Endodermal cell (in vitro differentiated cells): ENCODE measurements at regions not wholly inside any gene's neighbourhood (a gene's known extent, or its start where the extent isn't known, plus 50 kb on each side); places are given as distances from the start of the nearest gene placed in this dataset.

Experiments used
- DNase-seq: peaks from one replicate; pipeline ENCODE4 v3.0.0-alpha.2; 2017
- H3K27ac ChIP-seq: 2 replicates; pipeline ENCODE4 v1.5.1; 2013; ENCODE audit warnings: mild to moderate bottlenecking, low read depth, low read length, moderate library complexity
- H3K27me3 ChIP-seq: 2 replicates; pipeline ENCODE4 v1.6.1; 2013; ENCODE audit warnings: mild to moderate bottlenecking, low read length, moderate library complexity; ENCODE audit not compliant: insufficient read depth, control insufficient read depth, poor library complexity, severe bottlenecking
- H3K36me3 ChIP-seq: 2 replicates; pipeline ENCODE4 v1.7.0; 2013; ENCODE audit warnings: mild to moderate bottlenecking, low read length, moderate library complexity; ENCODE audit not compliant: control insufficient read depth, insufficient read depth
- H3K4me1 ChIP-seq: one replicate; pipeline ENCODE4 v1.7.0; 2013; ENCODE audit warnings: low read length; ENCODE audit not compliant: control insufficient read depth, insufficient read depth
- H3K4me3 ChIP-seq: 2 replicates; pipeline ENCODE4 v1.5.1; 2013; ENCODE audit warnings: mild to moderate bottlenecking, low read length, moderate library complexity
- H3K9ac ChIP-seq: 2 replicates; pipeline ENCODE4 v1.6.1; 2013; ENCODE audit warnings: mild to moderate bottlenecking, low read length, moderate library complexity; ENCODE audit not compliant: poor library complexity, severe bottlenecking; ENCODE audit errors: extremely low read depth
- H3K9me3 ChIP-seq: 2 replicates; pipeline ENCODE4 v1.6.1; 2013; ENCODE audit warnings: mild to moderate bottlenecking, low read length, moderate library complexity; ENCODE audit not compliant: control insufficient read depth
- H3K27ac Mint-ChIP-seq: 2 replicates; pipeline ENCODE4 v1.8.0; 2020; ENCODE audit warnings: mixed read lengths
- H3K27me3 Mint-ChIP-seq: 2 replicates; pipeline ENCODE4 v1.8.0; 2021; ENCODE audit warnings: mild to moderate bottlenecking, mixed read lengths; ENCODE audit not compliant: insufficient read depth
- H3K36me3 Mint-ChIP-seq: 2 replicates; pipeline ENCODE4 v1.8.0; 2020; ENCODE audit warnings: low read depth, mixed read lengths
- H3K4me1 Mint-ChIP-seq: 2 replicates; pipeline ENCODE4 v1.8.0; 2020; ENCODE audit warnings: mixed read lengths
- H3K4me3 Mint-ChIP-seq: 2 replicates; pipeline ENCODE4 v1.8.0; 2020; ENCODE audit warnings: mild to moderate bottlenecking, moderate library complexity, mixed read lengths
- H3K9me3 Mint-ChIP-seq: 2 replicates; pipeline ENCODE4 v1.8.0; 2020; ENCODE audit warnings: mild to moderate bottlenecking, mixed read lengths
- CTCF ChIP-seq: fragments of 200-600 bp; sonication (generic); conservative IDR thresholded peaks from 2 replicates; pipeline ENCODE4 v1.5.0; 2021; ENCODE audit warnings: antibody characterized with exemption, mild to moderate bottlenecking
- WGBS, 2 experiments: methylation state at CpG; one replicate each; pipeline versions ENCODE4 v1.1.5 to v1.1.7; 2013; ENCODE audit warnings: missing lambda C conversion rate in 2 of 2, mixed read lengths in 1 of 2; ENCODE audit not compliant: insufficient coverage in 1 of 2, insufficient read length in 1 of 2; 5-methylcytosine and 5-hydroxymethylcytosine counted together

- Mint-ChIP-seq H3K4me1 (peaks cover 22% of the 10 kb centered on the region), H3K27me3 (no peaks in the 10 kb centered on the region), H3K36me3 (no peaks in the 10 kb centered on the region), H3K9me3 (no peaks in the 10 kb centered on the region), H3K27ac (no peak overlapping the region), H3K4me3 (no peak overlapping the region)
- Histone ChIP-seq H3K9ac (no peak overlapping the region), H3K4me3 (no peak overlapping the region), H3K36me3 (no peaks in the 10 kb centered on the region), H3K27me3 (no peaks in the 10 kb centered on the region), H3K27ac (no peak overlapping the region), H3K4me1 (peaks cover 7% of the 10 kb centered on the region), H3K9me3 (no peaks in the 10 kb centered on the region)
- TF ChIP-seq CTCF: no peak
- 61 to 82% methylated on average over 3 to 5 of the region's 5 CpGs for WGBS, 2 experiments
- no peak for DNase-seq
Observed at GRCh38 chr17:20924306-20924705, 118.5 kb downstream of the USP22 start.

GRCh38 chr17:20925091-20925490 lies 117.7 kb downstream of the USP22 start:
- Histone ChIP-seq H3K36me3 (no peaks in the 10 kb centered on the region), H3K27ac (no peak overlapping the region), H3K27me3 (no peaks in the 10 kb centered on the region), H3K4me1 (peaks cover 4% of the 10 kb centered on the region), H3K9me3 (no peaks in the 10 kb centered on the region), H3K4me3 (no peak overlapping the region), H3K9ac (no peak overlapping the region)
- Mint-ChIP-seq H3K4me1 (peaks cover 18% of the 10 kb centered on the region), H3K36me3 (no peaks in the 10 kb centered on the region), H3K27me3 (no peaks in the 10 kb centered on the region), H3K4me3 (no peak overlapping the region), H3K9me3 (no peaks in the 10 kb centered on the region), H3K27ac (no peak overlapping the region)
- TF ChIP-seq CTCF: no peak
- WGBS, 2 experiments: 79% methylated on average over 3 of the region's 3 CpGs; no CpG with 5 or more reads in 1 of the 2 experiments
- DNase-seq: no peak

- H3K27me3 Mint-ChIP-seq: no peaks in the 10 kb centered on the region
- no peak for TF ChIP-seq CTCF
- H3K4me1 ChIP-seq: no peaks in the 10 kb centered on the region
- no peak overlapping the region for H3K27ac ChIP-seq
- H3K27ac Mint-ChIP-seq: no peak overlapping the region
- H3K9me3 Mint-ChIP-seq: no peaks in the 10 kb centered on the region
- WGBS, 2 experiments: 86 to 100% methylated on average over 1 to 2 of the region's 2 CpGs
- H3K4me3 Mint-ChIP-seq: no peak overlapping the region
- no peaks in the 10 kb centered on the region for H3K27me3 ChIP-seq
- no peaks in the 10 kb centered on the region for H3K36me3 ChIP-seq
- no peaks in the 10 kb centered on the region for H3K9me3 ChIP-seq
- H3K9ac ChIP-seq: no peak overlapping the region
- no peak overlapping the region for H3K4me3 ChIP-seq
- no peaks in the 10 kb centered on the region for H3K36me3 Mint-ChIP-seq
- H3K4me1 Mint-ChIP-seq: peaks cover 11% of the 10 kb centered on the region
- no peak for DNase-seq
Observed at GRCh38 chr17:20925954-20926353, 116.9 kb downstream of the USP22 start.
